ENCODE measurements at regions not wholly inside any gene's neighbourhood (a gene's known extent, or its start where the extent isn't known, plus 50 kb on each side); places are given as distances from the start of the nearest gene placed in this dataset.

- no peak for TF ChIP-seq JUN (IDR thresholded peaks at IDR 0.05; ENCODE audit: borderline replicate concordance, insufficient read depth, insufficient read length, low read depth)
- no peak overlapping the region for H3K4me3 ChIP-seq (replicated peaks in 1 of 3; ENCODE audit: insufficient read depth in 1 of 3, low read depth in 1 of 3, low read length in 3 of 3)
- no peaks in the 10 kb centered on the region for H3K27me3 ChIP-seq (ENCODE audit: control insufficient read depth in 2 of 2, insufficient read depth in 2 of 2, low read length in 2 of 2)
- intact Hi-C loops (cut with micrococcal nuclease) (no loop called here), dilution Hi-C loops (cut with MboI; ENCODE audit: extremely low pct_ligation_motif_present, low sequenced_read_pairs) (no loop called here)
- ChIA-PET POLR2A (no interaction called here), CTCF (no interaction called here)
- H3K36me3 ChIP-seq (ENCODE audit: control insufficient read depth in 2 of 2, extremely low read depth in 1 of 2, insufficient read depth in 2 of 2, low read length in 2 of 2), result no peaks in the 10 kb centered on the region
- no peak overlapping the region for H3K27ac ChIP-seq (ENCODE audit: insufficient read depth, low read depth, low read length)
- no peak for FAIRE-seq
- no peaks in the 10 kb centered on the region for H3K9me3 ChIP-seq (replicated peaks; ENCODE audit: control insufficient read depth, insufficient read depth, low read length)
- BruUV-seq (replicated peaks), result no TSS peak
- no peaks in the 10 kb centered on the region for H4K20me1 ChIP-seq (replicated peaks; ENCODE audit: control insufficient read depth, extremely low read depth, insufficient read depth, low read length)
- no peaks in the 10 kb centered on the region for H3K9me1 ChIP-seq (replicated peaks; ENCODE audit: control insufficient read depth, extremely low read depth, insufficient read depth, low read length)
- DNase-seq (ENCODE audit: low read depth, low spot score), result no peak
- no peaks in the 10 kb centered on the region for H3K4me1 ChIP-seq (ENCODE audit: control insufficient read depth, extremely low read depth, insufficient read depth, low read length)
- no peak overlapping the region for H3K9ac ChIP-seq (replicated peaks; ENCODE audit: extremely low read depth, insufficient read depth, low read length)
- H3K79me2 ChIP-seq (ENCODE audit: control insufficient read depth, insufficient read depth, low read length), result no peaks in the 10 kb centered on the region
- H2AFZ ChIP-seq (ENCODE audit: low read depth, low read length), result no peak overlapping the region
- H3K4me2 ChIP-seq (ENCODE audit: insufficient read depth, low read length), result no peak overlapping the region
Observed at GRCh38 chr1:38210021-38210894, 163.7 kb upstream of the POU3F1 start.

DNA sequence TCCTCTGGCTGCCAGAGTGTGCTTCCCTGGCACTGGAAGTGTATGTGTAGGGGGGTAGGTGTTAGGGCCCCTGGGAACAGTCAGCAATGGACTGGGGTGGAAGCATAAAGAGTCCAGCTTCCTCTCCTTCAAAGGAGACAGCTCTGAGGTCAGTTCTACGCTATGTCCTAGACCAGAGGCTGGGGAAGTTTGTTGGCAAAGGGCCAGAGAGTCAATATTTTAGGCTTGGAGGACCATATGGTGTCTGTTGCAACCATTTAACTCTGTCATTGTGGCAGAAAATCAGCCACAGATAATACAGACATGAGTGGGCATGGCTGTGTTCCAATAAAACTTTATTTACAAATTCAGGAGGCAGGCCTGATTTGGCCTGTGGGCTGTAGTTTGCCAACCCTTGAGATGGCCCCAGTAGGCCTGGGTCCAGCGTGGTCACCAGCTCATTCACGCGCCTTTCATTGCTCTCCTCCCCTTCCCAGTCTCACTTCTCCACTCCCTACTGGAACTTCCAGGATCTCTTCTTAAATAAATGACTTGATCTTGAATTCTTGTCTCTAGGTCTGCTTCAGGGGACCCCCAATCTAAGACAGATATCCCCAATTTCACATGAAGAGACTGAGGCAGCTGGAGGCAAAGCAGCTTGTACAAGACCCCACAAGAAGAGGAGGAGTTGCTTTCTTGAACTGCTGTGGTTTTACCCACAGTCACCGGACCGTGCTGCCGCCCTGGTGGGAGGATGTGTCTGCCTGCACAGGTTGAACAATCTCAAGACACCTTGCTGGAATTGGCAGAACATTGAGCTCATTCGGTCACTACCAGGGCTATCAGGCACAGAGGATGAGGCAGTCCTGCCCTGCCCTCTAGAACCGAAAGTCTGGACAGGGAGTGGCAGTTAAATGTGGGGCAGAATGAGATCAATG is 162.4 kb upstream of the POU3F1 start:
- Histone ChIP-seq H3K27me3 (ENCODE audit: control insufficient read depth in 2 of 2, insufficient read depth in 2 of 2, low read length in 2 of 2) (no peaks in the 10 kb centered on the region), H3K4me1 (ENCODE audit: control insufficient read depth, extremely low read depth, insufficient read depth, low read length) (no peaks in the 10 kb centered on the region), H2AFZ (ENCODE audit: low read depth, low read length) (no peak overlapping the region), H3K9ac (replicated peaks; ENCODE audit: extremely low read depth, insufficient read depth, low read length) (no peak overlapping the region), H3K79me2 (ENCODE audit: control insufficient read depth, insufficient read depth, low read length) (no peaks in the 10 kb centered on the region), H4K20me1 (replicated peaks; ENCODE audit: control insufficient read depth, extremely low read depth, insufficient read depth, low read length) (no peaks in the 10 kb centered on the region), H3K9me1 (replicated peaks; ENCODE audit: control insufficient read depth, extremely low read depth, insufficient read depth, low read length) (no peaks in the 10 kb centered on the region), H3K4me2 (ENCODE audit: insufficient read depth, low read length) (no peak overlapping the region), H3K27ac (ENCODE audit: insufficient read depth, low read depth, low read length) (no peak overlapping the region), H3K36me3 (ENCODE audit: control insufficient read depth in 2 of 2, extremely low read depth in 1 of 2, insufficient read depth in 2 of 2, low read length in 2 of 2) (no peaks in the 10 kb centered on the region), H3K4me3 (replicated peaks in 1 of 3; ENCODE audit: insufficient read depth in 1 of 3, low read depth in 1 of 3, low read length in 3 of 3) (no peak overlapping the region), H3K9me3 (replicated peaks; ENCODE audit: control insufficient read depth, insufficient read depth, low read length) (no peaks in the 10 kb centered on the region)
- ChIA-PET POLR2A (no interaction called here), CTCF (no interaction called here)
- DNase-seq (ENCODE audit: low read depth, low spot score) (no peak), FAIRE-seq (no peak)
- no TSS peak for BruUV-seq (replicated peaks)
- intact Hi-C loops (cut with micrococcal nuclease) (no loop called here), dilution Hi-C loops (cut with MboI; ENCODE audit: extremely low pct_ligation_motif_present, low sequenced_read_pairs) (no loop called here)
- no peak for TF ChIP-seq GATA2 (IDR thresholded peaks at IDR 0.05; ENCODE audit: insufficient read depth, insufficient read length, low read depth, low read length)
- TF ChIP-seq JUN (IDR thresholded peaks at IDR 0.05; ENCODE audit: borderline replicate concordance, insufficient read depth, insufficient read length, low read depth), result no peak
- no peak for TF ChIP-seq MYC (IDR thresholded peaks at IDR 0.05; ENCODE audit: low read depth, low read length)
- TF ChIP-seq FOS (IDR thresholded peaks at IDR 0.05; ENCODE audit: borderline replicate concordance, insufficient read depth, low read length), result no peak
- no peak for TF ChIP-seq POLR2AphosphoS5 (IDR thresholded peaks at IDR 0.05; ENCODE audit: insufficient read depth, low read depth, low read length)
- TF ChIP-seq, protein P1, sequence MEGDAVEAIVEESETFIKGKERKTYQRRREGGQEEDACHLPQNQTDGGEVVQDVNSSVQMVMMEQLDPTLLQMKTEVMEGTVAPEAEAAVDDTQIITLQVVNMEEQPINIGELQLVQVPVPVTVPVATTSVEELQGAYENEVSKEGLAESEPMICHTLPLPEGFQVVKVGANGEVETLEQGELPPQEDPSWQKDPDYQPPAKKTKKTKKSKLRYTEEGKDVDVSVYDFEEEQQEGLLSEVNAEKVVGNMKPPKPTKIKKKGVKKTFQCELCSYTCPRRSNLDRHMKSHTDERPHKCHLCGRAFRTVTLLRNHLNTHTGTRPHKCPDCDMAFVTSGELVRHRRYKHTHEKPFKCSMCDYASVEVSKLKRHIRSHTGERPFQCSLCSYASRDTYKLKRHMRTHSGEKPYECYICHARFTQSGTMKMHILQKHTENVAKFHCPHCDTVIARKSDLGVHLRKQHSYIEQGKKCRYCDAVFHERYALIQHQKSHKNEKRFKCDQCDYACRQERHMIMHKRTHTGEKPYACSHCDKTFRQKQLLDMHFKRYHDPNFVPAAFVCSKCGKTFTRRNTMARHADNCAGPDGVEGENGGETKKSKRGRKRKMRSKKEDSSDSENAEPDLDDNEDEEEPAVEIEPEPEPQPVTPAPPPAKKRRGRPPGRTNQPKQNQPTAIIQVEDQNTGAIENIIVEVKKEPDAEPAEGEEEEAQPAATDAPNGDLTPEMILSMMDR (IDR thresholded peaks at IDR 0.05; ENCODE audit: extremely low read depth in 1 of 2, insufficient read depth in 1 of 2, low read depth in 1 of 2, low read length in 2 of 2), result no peak
- no peak for TF ChIP-seq MAX (IDR thresholded peaks at IDR 0.05; ENCODE audit: insufficient read depth, insufficient read length)
- no peak for TF ChIP-seq EZH2 (IDR thresholded peaks at IDR 0.05; ENCODE audit: borderline replicate concordance, low read depth, low read length, severe bottlenecking)
- TF ChIP-seq POLR2A (IDR thresholded peaks at IDR 0.05; ENCODE audit: low read depth, low read length), result no peak
